HepG2 (cell line): ENCODE measurements at regions not wholly inside any gene's neighbourhood (a gene's known extent, or its start where the extent isn't known, plus 50 kb on each side); places are given as distances from the start of the nearest gene placed in this dataset.

Experiments
- CEBPZ ChIP-seq: IDR thresholded peaks from 2 replicates; pipeline ENCODE4 v1.6.1; 2012; ENCODE audit warnings: low read length, improper control_type of control experiment
- NBN ChIP-seq: fragments of 450-650 bp; conservative IDR thresholded peaks from 2 replicates; pipeline ENCODE4 v1.6.1; 2017
- ZBED4 ChIP-seq: sonication (generic); formaldehyde crosslinking; IDR thresholded peaks from 2 replicates; pipeline ENCODE4 v1.4.0; 2020; ENCODE audit warnings: missing genetic modification reagents, borderline replicate concordance
- ZNF781 ChIP-seq: sonication (generic); formaldehyde crosslinking; IDR thresholded peaks from 2 replicates; pipeline ENCODE4 v1.5.1; 2020; ENCODE audit warnings: borderline replicate concordance, mild to moderate bottlenecking, missing genetic modification reagents; ENCODE audit errors: not compliant biosample characterization
- TF ChIP-seq, protein P1 (sequence below): sonication (generic); formaldehyde crosslinking; IDR thresholded peaks from 2 replicates; pipeline ENCODE4 v1.4.0; 2020; ENCODE audit warnings: missing genetic modification reagents, borderline replicate concordance

DNA sequence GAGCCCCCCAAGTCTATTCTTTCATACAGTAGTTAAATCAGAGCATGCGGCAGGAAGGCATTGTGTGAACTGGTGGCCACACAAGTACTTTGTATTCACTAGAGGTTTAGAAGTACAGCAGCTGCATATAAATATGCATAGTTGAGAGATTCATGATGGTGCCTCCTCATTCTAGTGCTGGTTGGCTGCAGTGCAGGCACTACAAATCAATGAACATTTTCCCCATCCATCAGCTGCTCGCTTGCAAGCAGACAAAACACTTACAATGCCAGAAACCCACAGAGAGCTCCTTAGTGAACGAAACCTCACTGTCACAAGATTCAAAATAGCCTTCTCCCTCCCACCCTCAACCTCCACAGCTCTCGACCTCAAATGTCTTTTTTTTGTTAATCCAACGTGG, 726.2 kb downstream of the USP25 start (continued):
- TF ChIP-seq, protein P1, sequence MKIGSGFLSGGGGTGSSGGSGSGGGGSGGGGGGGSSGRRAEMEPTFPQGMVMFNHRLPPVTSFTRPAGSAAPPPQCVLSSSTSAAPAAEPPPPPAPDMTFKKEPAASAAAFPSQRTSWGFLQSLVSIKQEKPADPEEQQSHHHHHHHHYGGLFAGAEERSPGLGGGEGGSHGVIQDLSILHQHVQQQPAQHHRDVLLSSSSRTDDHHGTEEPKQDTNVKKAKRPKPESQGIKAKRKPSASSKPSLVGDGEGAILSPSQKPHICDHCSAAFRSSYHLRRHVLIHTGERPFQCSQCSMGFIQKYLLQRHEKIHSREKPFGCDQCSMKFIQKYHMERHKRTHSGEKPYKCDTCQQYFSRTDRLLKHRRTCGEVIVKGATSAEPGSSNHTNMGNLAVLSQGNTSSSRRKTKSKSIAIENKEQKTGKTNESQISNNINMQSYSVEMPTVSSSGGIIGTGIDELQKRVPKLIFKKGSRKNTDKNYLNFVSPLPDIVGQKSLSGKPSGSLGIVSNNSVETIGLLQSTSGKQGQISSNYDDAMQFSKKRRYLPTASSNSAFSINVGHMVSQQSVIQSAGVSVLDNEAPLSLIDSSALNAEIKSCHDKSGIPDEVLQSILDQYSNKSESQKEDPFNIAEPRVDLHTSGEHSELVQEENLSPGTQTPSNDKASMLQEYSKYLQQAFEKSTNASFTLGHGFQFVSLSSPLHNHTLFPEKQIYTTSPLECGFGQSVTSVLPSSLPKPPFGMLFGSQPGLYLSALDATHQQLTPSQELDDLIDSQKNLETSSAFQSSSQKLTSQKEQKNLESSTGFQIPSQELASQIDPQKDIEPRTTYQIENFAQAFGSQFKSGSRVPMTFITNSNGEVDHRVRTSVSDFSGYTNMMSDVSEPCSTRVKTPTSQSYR (CRISPR knock-in tag), result no peak
- TF ChIP-seq CEBPZ (no peak), NBN (no peak), ZBED4 (CRISPR knock-in tag) (no peak), ZNF781 (no peak)
